ENCODE measurements at regions not wholly inside any gene's neighbourhood (a gene's known extent, or its start where the extent isn't known, plus 50 kb on each side); places are given as distances from the start of the nearest gene placed in this dataset.

DNA sequence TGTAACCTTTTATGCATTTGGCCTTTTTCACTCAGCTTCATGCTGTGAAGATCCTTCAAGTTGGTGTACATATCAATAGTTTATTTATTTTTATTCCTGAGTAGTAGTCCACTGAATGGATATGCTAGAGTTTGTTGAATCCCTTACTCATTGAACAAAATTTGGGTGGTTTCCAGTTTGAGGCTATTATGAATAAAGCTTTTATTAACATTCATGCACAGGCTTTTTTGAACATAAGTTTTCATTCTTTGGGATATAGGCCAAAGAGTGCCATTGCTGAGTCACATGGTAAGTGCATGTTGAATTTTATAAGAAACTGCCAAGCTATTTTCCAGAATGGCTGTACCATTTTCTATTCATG is 59.5 kb upstream of the CAPRIN2 start:
- Histone ChIP-seq H3K27ac (no peak overlapping the region), H3K27me3 (replicated peaks) (no peaks in the 10 kb centered on the region), H3K36me3 (replicated peaks) (no peaks in the 10 kb centered on the region), H3K4me3 (ENCODE audit: low read depth, low read length) (no peak overlapping the region)
- in situ Hi-C loops (cut with HindIII; ENCODE audit: low pct_ligation_motif_present, low sequenced_read_pairs): no loop called here
- TF ChIP-seq, protein P1, sequence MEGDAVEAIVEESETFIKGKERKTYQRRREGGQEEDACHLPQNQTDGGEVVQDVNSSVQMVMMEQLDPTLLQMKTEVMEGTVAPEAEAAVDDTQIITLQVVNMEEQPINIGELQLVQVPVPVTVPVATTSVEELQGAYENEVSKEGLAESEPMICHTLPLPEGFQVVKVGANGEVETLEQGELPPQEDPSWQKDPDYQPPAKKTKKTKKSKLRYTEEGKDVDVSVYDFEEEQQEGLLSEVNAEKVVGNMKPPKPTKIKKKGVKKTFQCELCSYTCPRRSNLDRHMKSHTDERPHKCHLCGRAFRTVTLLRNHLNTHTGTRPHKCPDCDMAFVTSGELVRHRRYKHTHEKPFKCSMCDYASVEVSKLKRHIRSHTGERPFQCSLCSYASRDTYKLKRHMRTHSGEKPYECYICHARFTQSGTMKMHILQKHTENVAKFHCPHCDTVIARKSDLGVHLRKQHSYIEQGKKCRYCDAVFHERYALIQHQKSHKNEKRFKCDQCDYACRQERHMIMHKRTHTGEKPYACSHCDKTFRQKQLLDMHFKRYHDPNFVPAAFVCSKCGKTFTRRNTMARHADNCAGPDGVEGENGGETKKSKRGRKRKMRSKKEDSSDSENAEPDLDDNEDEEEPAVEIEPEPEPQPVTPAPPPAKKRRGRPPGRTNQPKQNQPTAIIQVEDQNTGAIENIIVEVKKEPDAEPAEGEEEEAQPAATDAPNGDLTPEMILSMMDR (IDR thresholded peaks at IDR 0.05; ENCODE audit: low read depth, low read length, missing control alignments): no peak
- DNase-seq: no peak

DNA sequence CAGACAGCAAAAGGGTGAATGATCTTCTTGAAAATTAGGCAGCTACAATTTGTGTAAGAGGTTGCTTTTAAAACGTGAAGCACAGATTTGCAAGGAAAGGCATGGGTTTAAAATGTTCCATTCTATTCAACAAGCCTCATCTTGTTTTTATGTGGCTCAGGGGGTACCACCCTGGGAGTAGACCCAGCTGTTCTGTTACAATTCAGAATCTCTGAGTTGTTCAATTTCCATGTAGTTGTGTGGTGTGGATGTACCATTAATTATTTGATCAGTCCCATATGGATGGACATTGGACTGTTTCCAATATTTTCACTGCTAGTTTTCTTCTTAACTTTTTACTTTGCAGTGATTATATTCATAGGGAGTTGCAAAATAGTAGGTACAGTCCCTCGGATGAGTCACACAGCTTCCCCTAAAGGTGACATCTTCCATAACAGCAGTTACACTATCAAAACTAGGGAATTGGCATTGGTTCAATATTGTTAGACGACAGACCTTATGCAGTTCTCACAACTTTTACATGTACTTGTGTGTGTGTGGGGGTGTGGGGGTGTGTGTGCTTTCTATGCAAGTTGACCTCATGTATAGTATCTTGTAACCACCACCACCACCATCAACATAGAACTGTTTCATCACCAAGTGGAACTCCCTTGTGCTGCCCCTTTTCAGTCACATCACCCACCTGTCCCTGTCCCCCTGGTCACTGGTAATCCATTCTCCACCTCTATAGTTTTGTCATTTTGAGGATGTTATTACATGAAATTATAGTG is 59.0 kb upstream of the CAPRIN2 start:
- DNase-seq: no peak
- Histone ChIP-seq H3K27ac (no peak overlapping the region), H3K27me3 (replicated peaks) (no peaks in the 10 kb centered on the region), H3K4me3 (ENCODE audit: low read depth, low read length) (no peak overlapping the region), H3K36me3 (replicated peaks) (no peaks in the 10 kb centered on the region)
- in situ Hi-C loops (cut with HindIII; ENCODE audit: low pct_ligation_motif_present, low sequenced_read_pairs): no loop called here
- TF ChIP-seq, protein P1 (IDR thresholded peaks at IDR 0.05; ENCODE audit: low read depth, low read length, missing control alignments): no peak

DNA sequence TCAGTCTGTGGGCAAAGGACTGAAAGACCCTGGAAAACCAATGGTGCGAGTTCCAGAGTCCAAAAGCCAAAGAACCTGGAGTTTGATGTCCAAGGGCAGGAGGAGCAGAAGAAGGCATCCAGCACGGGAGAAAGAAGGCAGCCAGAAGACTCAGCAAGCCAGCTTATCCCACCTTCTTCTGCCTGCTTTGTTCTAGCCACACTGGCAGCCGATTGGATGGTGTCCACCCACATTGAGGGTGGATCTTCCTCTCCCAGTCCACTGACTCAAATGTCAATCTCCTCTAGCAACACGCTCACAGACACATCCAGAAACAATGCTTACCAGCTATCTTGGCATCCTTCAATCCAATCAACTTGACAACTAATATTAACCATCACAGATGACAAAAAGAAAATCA is 57.2 kb upstream of the CAPRIN2 start:
- in situ Hi-C loops (cut with HindIII; ENCODE audit: low pct_ligation_motif_present, low sequenced_read_pairs): no loop called here
- DNase-seq: no peak
- Histone ChIP-seq H3K27ac (no peak overlapping the region), H3K4me3 (ENCODE audit: low read depth, low read length) (no peak overlapping the region), H3K27me3 (replicated peaks) (no peaks in the 10 kb centered on the region), H3K36me3 (replicated peaks) (no peaks in the 10 kb centered on the region)
- TF ChIP-seq, protein P1 (IDR thresholded peaks at IDR 0.05; ENCODE audit: low read depth, low read length, missing control alignments): no peak

DNA sequence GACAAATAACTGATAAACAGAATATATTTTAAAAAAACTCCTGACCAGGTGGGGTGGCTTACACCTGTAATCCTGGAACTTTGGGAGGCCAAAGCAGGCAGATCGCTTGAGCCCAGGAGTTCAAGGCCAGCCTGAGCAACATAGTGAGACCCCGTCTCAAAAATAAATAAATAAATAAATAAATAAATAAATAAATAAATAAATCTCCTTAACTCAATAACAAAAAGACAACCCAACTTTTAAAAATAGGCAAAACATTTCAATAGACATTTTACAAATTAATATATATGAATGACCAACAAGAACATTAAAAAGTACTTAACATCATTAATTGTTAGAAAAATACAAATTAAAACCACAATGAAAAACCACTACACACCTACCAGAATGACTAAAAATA is 56.2 kb upstream of the CAPRIN2 start:
- DNase-seq: no peak
- Histone ChIP-seq H3K4me3 (ENCODE audit: low read depth, low read length) (no peak overlapping the region), H3K27me3 (replicated peaks) (no peaks in the 10 kb centered on the region), H3K27ac (no peak overlapping the region), H3K36me3 (replicated peaks) (no peaks in the 10 kb centered on the region)
- TF ChIP-seq, protein P1 (IDR thresholded peaks at IDR 0.05; ENCODE audit: low read depth, low read length, missing control alignments): no peak
- in situ Hi-C loops (cut with HindIII; ENCODE audit: low pct_ligation_motif_present, low sequenced_read_pairs): no loop called here

DNA sequence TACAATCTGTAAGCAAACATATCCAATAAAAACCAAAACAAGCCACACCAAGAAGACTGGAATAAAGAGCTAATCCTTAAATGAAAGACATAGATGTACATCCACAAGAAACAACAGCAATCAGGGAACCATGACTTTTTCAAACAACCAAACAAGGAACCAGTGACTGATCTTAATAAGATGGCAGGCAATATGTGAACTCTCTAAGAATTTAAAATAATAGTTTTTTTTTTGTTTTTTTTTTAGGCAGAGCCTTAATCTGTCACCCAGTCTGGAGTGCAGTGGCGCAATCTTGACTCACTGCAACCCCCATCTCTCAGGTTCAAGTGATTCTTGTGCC is 52.9 kb upstream of the CAPRIN2 start:
- TF ChIP-seq, protein P1 (IDR thresholded peaks at IDR 0.05; ENCODE audit: low read depth, low read length, missing control alignments): no peak
- no peaks in the 10 kb centered on the region for H3K36me3 ChIP-seq (replicated peaks)
- in situ Hi-C loops (cut with HindIII; ENCODE audit: low pct_ligation_motif_present, low sequenced_read_pairs): no loop called here
- H3K27me3 ChIP-seq (replicated peaks): no peaks in the 10 kb centered on the region
- no peak overlapping the region for H3K27ac ChIP-seq
- no peak overlapping the region for H3K4me3 ChIP-seq (ENCODE audit: low read depth, low read length)
- DNase-seq: no peak
